OCI-LY3 (cell line): ENCODE measurements at regions not wholly inside any gene's neighbourhood (a gene's known extent, or its start where the extent isn't known, plus 50 kb on each side); places are given as distances from the start of the nearest gene placed in this dataset.

ENCODE experiments used
- CTCF ChIP-seq: fragments of 200-600, 300-600 bp; sonication (generic); IDR thresholded peaks from 2 replicates; pipeline ENCODE4 v1.5.1; 2014; ENCODE audit warnings: antibody characterized with exemption, low read length, low read depth
- EZH2phosphoT487 ChIP-seq: fragments of 200-600 bp; shearing (Covaris generic); IDR thresholded peaks from 2 replicates; pipeline ENCODE4 v1.6.1; 2018; ENCODE audit warnings: antibody characterized with exemption, mixed run types, low read depth

GRCh38 chr3:124157748-124158147, 165.8 kb upstream of the ROPN1 start:
- no peak for TF ChIP-seq CTCF
- TF ChIP-seq EZH2phosphoT487: no peak
